Ovary (tissue), 7 donors: ENCODE measurements at regions not wholly inside any gene's neighbourhood (a gene's known extent, or its start where the extent isn't known, plus 50 kb on each side); places are given as distances from the start of the nearest gene placed in this dataset.

Experiments
- DNase-seq, 5 donors: peaks; one replicate each; pipeline ENCODE4 v3.0.0-alpha.2; 2019 to 2020
- H3K27ac ChIP-seq, 2 donors: fragments of 200-600 bp; one replicate each; pipeline versions ENCODE4 v1.5.1 to v1.8.0; 2019 to 2022
- H3K27me3 ChIP-seq: fragments of 200-600 bp; one replicate; pipeline ENCODE4 v1.8.0; 2022
- H3K36me3 ChIP-seq: fragments of 200-600 bp; sonication (generic); one replicate; pipeline ENCODE4 v1.5.1; 2019
- H3K4me1 ChIP-seq: one replicate; pipeline ENCODE4 v1.8.1; 2013; ENCODE audit warnings: mild to moderate bottlenecking, moderate library complexity; ENCODE audit not compliant: insufficient read depth
- H3K4me3 ChIP-seq: fragments of 200-600 bp; sonication (generic); one replicate; pipeline ENCODE4 v1.5.1; 2017
- H3K9me3 ChIP-seq, 2 donors: fragments of 200-600 bp in 1 of 2; sonication (generic) in 1 of 2; one replicate each; pipeline versions ENCODE4 v1.5.1 to v1.8.1; 2013 to 2019; ENCODE audit warnings: mild to moderate bottlenecking in 1 of 2, moderate library complexity in 1 of 2
- EP300 ChIP-seq: sonication (generic); formaldehyde crosslinking; IDR thresholded peaks from one replicate; pipeline ENCODE4 v1.6.1; 2017; ENCODE audit warnings: antibody characterized with exemption
- POLR2A ChIP-seq: fragments of 450-650 bp; IDR thresholded peaks from one replicate; pipeline ENCODE4 v1.6.1; 2017; ENCODE audit warnings: antibody characterized with exemption, mild to moderate bottlenecking, moderate library complexity
- WGBS, 3 donors: extraction: QIAGEN DNeasy Blood & Tissue Kit in 1 of 3; methylation state at CpG; one replicate each; pipeline versions ENCODE4 v1.1.5 to v1.1.7; 2013 to 2017; 5-methylcytosine and 5-hydroxymethylcytosine counted together
- intact Hi-C, 4 donors: fragments of 100-400 bp; cut with DNase I; formaldehyde crosslinking; loops; one replicate each; pipeline versions ENCODE4 v1.11.0 to v1.15.1; 2022 to 2023
- TF ChIP-seq, protein P1 (sequence below), 3 donors: fragments of 450-650 bp in 2 of 3; fragments of 200-600 bp in 1 of 3; IDR thresholded peaks; one replicate each; pipeline versions ENCODE4 v1.5.1 to v1.8.0; 2016 to 2022; ENCODE audit warnings: antibody characterized with exemption in 3 of 3, mild to moderate bottlenecking in 1 of 3
- donor health status: DM: no; HTN: no; CAD: no; lungs with moderate emphysema.
- donor health status: DM: no; HTN: no; CAD: no.
- donor health status: Bipolar disorder and iron deficiency.
- donor health status: DM: no; HTN: no; CAD: no.
- donor health status: DM: yes; HTN: yes; CAD: no.

DNA sequence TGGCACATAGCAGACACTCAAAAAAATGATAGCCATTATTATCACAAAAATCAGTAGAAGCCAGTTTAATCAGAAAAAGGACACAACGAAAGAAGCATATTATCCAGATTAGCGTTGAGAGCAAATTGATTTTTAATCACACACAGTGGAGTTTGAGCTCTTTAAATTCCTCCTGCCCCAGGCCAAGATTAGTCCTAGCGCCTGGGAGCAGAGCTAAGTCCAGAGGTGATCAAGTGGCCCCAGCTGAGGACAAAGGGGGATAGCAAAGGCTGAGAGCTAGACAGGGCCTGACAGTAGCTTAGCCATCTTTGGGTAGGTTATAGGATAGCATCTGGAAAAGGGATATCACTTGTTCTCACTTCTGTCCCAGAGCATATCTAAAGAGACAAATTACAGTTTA lies 133.6 kb downstream of the NXPE2 start:
- no peak for DNase-seq
- TF ChIP-seq POLR2A (no peak), EP300 (no peak)
- TF ChIP-seq, protein P1, sequence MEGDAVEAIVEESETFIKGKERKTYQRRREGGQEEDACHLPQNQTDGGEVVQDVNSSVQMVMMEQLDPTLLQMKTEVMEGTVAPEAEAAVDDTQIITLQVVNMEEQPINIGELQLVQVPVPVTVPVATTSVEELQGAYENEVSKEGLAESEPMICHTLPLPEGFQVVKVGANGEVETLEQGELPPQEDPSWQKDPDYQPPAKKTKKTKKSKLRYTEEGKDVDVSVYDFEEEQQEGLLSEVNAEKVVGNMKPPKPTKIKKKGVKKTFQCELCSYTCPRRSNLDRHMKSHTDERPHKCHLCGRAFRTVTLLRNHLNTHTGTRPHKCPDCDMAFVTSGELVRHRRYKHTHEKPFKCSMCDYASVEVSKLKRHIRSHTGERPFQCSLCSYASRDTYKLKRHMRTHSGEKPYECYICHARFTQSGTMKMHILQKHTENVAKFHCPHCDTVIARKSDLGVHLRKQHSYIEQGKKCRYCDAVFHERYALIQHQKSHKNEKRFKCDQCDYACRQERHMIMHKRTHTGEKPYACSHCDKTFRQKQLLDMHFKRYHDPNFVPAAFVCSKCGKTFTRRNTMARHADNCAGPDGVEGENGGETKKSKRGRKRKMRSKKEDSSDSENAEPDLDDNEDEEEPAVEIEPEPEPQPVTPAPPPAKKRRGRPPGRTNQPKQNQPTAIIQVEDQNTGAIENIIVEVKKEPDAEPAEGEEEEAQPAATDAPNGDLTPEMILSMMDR (IDR thresholded peaks at IDR 0.05), result no peak
- Histone ChIP-seq H3K27ac (no peak overlapping the region), H3K9me3 (no peaks in the 10 kb centered on the region), H3K27me3 (no peaks in the 10 kb centered on the region), H3K4me1 (no peaks in the 10 kb centered on the region), H3K36me3 (no peaks in the 10 kb centered on the region), H3K4me3 (no peak overlapping the region)
- 78 to 86% (median 83%) methylated on average over 3 of the region's 3 CpGs for WGBS, 3 donors
- intact Hi-C loops, result no loop called here

DNA sequence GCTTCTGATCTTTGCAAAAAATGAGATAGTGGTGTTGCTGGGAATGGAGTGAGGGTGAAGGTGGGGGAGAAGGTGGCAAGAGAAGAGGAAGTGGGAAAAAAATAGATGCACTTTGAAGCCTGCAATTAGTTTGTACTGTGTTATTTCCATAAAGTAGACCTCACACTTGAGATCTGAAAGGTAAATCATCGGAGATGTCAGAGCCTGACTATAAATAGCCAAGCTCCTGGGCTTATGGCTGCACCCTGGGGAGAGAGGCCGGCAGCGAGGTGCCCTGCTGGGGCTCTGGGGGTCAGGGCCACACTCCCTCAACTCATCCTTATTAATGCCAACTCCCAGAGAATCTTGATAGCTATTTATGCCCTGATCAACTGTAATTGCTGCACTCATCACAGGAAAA lies 134.4 kb downstream of the NXPE2 start:
- 31 to 49% (median 36%) methylated on average over 3 of the region's 3 CpGs for WGBS, 3 donors
- H3K27ac ChIP-seq, result no peak overlapping the region
- intact Hi-C loops, result no loop called here

DNA sequence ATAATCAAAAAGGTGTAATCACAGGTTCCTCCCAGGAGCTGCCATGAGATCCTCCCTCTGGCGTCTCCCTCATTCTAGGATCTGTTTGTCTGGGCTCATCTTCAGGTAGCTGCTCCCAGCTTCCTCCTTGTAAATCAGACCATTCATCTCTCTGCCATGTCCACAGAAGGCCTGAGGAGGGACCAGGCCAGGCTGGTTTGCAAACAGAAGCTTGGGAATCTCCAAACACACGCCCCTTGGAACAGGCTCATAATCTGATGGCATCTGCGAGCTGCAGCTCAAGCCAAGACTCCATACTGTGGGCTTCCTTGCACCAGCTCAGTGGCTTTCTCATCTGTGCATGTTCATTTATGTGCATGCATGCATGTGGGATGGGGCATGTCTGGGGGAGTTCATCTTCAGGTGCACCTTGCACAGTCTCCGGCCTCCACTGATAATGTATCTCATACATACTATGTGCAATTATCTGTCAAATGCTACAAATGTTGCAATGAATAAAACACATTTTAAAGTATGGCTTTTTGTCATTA lies 134.9 kb downstream of the NXPE2 start:
- Histone ChIP-seq H3K36me3 (no peaks in the 10 kb centered on the region), H3K27ac (no peak overlapping the region), H3K9me3 (no peaks in the 10 kb centered on the region), H3K27me3 (no peaks in the 10 kb centered on the region), H3K4me3 (no peak overlapping the region), H3K4me1 (no peaks in the 10 kb centered on the region)
- 43 to 55% (median 53%) methylated on average over 4 of the region's 4 CpGs for WGBS, 3 donors
- no peak for DNase-seq
- intact Hi-C loops, result no loop called here
- TF ChIP-seq POLR2A, result no peak
- TF ChIP-seq, protein P1 (IDR thresholded peaks at IDR 0.05), result no peak
- no peak for TF ChIP-seq EP300

More for the DNA sequence above, 134.4 kb downstream of the NXPE2 start:
- Histone ChIP-seq H3K27me3 (no peaks in the 10 kb centered on the region), H3K36me3 (no peaks in the 10 kb centered on the region), H3K9me3 (no peaks in the 10 kb centered on the region), H3K4me1 (no peaks in the 10 kb centered on the region), H3K4me3 (no peak overlapping the region)
- TF ChIP-seq EP300, result no peak
- TF ChIP-seq, protein P1 (IDR thresholded peaks at IDR 0.05), result no peak
- TF ChIP-seq POLR2A, result no peak
- no peak for DNase-seq

DNA sequence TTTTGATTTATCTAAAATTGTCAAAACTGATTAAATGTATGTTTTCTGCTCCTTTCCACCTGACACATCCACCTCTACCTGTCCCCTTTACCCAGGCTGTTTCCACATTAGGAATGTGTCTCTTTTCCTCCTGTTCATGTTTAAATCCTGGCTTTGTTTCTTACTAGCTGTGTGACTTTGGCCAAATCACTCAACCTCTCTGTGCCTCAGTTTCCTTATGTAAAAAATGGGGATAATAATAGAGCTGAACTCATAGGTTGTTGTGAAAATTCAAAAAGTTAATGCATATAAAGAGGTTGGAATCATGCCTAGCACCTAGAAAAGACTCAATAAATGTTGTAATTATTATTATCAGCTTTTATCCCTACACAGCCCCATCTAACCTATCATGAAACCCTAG lies 136.8 kb downstream of the NXPE2 start:
- no peaks in the 10 kb centered on the region for H3K36me3 ChIP-seq
- intact Hi-C loops, result no loop called here

More for the DNA sequence above, 136.8 kb downstream of the NXPE2 start:
- no peak overlapping the region for H3K4me3 ChIP-seq
- DNase-seq, result no peak
- H3K27ac ChIP-seq, result no peak overlapping the region
- no peaks in the 10 kb centered on the region for H3K27me3 ChIP-seq
- no peaks in the 10 kb centered on the region for H3K4me1 ChIP-seq
- no peaks in the 10 kb centered on the region for H3K9me3 ChIP-seq
- TF ChIP-seq EP300 (no peak), POLR2A (no peak)
- TF ChIP-seq, protein P1 (IDR thresholded peaks at IDR 0.05), result no peak
